ENCODE measurements at regions not wholly inside any gene's neighbourhood (a gene's known extent, or its start where the extent isn't known, plus 50 kb on each side); places are given as distances from the start of the nearest gene placed in this dataset.

DNA sequence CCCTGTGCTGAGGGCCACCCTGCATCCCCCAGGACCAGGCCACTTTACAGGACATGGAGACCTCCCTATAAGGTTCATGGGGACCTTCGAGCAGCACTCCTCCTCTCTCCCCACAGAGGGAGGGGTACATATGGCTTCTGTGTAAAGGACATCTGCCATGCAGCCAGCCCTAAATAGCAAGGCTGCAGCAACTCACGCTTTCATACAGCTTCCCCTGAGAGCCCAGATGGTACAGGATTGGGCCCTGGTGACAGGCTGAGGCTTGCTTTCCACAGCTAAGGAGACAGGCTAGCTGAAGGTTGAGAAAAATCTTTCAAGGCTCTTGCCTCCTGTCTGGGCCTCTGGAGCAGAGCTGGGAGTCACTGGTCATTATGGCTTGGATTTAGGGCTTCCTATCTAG is 147.0 kb upstream of the ZNF366 start:
- Histone ChIP-seq H3K4me3 (ENCODE audit: control insufficient read depth in 2 of 3, extremely low read depth in 1 of 3, insufficient read depth in 2 of 3, low read depth in 1 of 3, low read length in 3 of 3) (no peak overlapping the region), H3K27me3 (ENCODE audit: control insufficient read depth, extremely low read depth, insufficient read depth, low read length) (no peaks in the 10 kb centered on the region), H3K79me2 (ENCODE audit: control insufficient read depth, insufficient read depth, low read length) (no peaks in the 10 kb centered on the region), H3K9ac (ENCODE audit: control insufficient read depth, extremely low read depth, insufficient read depth, low read length) (no peak overlapping the region), H3K36me3 (ENCODE audit: control insufficient read depth in 2 of 2, extremely low read depth in 1 of 2, insufficient read depth in 2 of 2, low read length in 2 of 2) (no peaks in the 10 kb centered on the region), H2AFZ (ENCODE audit: control insufficient read depth, low read length) (no peak overlapping the region), H3K4me1 (ENCODE audit: control insufficient read depth, extremely low read depth, insufficient read depth, low read length) (no peaks in the 10 kb centered on the region), H3K27ac (ENCODE audit: control insufficient read depth, insufficient read depth, low read length) (no peak overlapping the region), H4K20me1 (ENCODE audit: control insufficient read depth, extremely low read depth, insufficient read depth, low read length) (no peaks in the 10 kb centered on the region), H3K9me1 (ENCODE audit: control insufficient read depth, extremely low read depth, insufficient read depth, low read length) (no peaks in the 10 kb centered on the region), H3K4me2 (ENCODE audit: control insufficient read depth, extremely low read depth, insufficient read depth, low read depth, low read length) (no peak overlapping the region), H3K9me3 (ENCODE audit: control insufficient read depth, low read depth, low read length) (no peaks in the 10 kb centered on the region)
- no peak for TF ChIP-seq EZH2 (IDR thresholded peaks at IDR 0.05; ENCODE audit: low read length)
- TF ChIP-seq, protein P1, sequence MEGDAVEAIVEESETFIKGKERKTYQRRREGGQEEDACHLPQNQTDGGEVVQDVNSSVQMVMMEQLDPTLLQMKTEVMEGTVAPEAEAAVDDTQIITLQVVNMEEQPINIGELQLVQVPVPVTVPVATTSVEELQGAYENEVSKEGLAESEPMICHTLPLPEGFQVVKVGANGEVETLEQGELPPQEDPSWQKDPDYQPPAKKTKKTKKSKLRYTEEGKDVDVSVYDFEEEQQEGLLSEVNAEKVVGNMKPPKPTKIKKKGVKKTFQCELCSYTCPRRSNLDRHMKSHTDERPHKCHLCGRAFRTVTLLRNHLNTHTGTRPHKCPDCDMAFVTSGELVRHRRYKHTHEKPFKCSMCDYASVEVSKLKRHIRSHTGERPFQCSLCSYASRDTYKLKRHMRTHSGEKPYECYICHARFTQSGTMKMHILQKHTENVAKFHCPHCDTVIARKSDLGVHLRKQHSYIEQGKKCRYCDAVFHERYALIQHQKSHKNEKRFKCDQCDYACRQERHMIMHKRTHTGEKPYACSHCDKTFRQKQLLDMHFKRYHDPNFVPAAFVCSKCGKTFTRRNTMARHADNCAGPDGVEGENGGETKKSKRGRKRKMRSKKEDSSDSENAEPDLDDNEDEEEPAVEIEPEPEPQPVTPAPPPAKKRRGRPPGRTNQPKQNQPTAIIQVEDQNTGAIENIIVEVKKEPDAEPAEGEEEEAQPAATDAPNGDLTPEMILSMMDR (optimal IDR thresholded peaks at IDR 0.05 in 1 of 3, IDR thresholded peaks at IDR 0.05 in 1 of 3, conservative IDR thresholded peaks at IDR 0.05 in 1 of 3; ENCODE audit: extremely low read depth in 1 of 3, insufficient read depth in 2 of 3, low read length in 3 of 3): no peak
- FAIRE-seq: no peak
- no peak for DNase-seq (ENCODE audit: low read depth, low spot score)
- dilution Hi-C loops (cut with MboI; ENCODE audit: extremely low pct_ligation_motif_present, low sequenced_read_pairs): no loop called here

DNA sequence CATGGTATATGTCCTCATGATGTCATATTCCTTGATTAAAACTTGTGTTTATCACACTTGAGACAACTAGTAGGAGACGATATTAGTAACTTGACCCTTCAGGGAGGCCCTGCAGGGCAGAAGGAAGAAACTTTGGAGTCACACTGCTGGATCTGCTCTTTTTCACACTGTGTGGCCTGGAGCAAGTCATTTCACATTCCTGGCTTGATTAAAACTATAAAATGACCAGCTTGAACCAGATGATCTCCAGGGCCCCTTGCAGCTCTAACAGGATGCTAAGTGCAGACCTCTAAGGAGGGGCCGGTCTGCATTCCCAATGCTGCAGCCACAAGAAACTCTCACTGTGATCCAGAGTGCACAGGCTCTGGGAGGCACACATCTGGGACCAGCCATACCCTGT is 146.4 kb upstream of the ZNF366 start:
- Histone ChIP-seq H3K4me3 (ENCODE audit: control insufficient read depth in 2 of 3, extremely low read depth in 1 of 3, insufficient read depth in 2 of 3, low read depth in 1 of 3, low read length in 3 of 3) (no peak overlapping the region), H3K4me1 (ENCODE audit: control insufficient read depth, extremely low read depth, insufficient read depth, low read length) (no peaks in the 10 kb centered on the region), H3K79me2 (ENCODE audit: control insufficient read depth, insufficient read depth, low read length) (no peaks in the 10 kb centered on the region), H3K4me2 (ENCODE audit: control insufficient read depth, extremely low read depth, insufficient read depth, low read depth, low read length) (no peak overlapping the region), H3K9me1 (ENCODE audit: control insufficient read depth, extremely low read depth, insufficient read depth, low read length) (no peaks in the 10 kb centered on the region), H3K9ac (ENCODE audit: control insufficient read depth, extremely low read depth, insufficient read depth, low read length) (no peak overlapping the region), H2AFZ (ENCODE audit: control insufficient read depth, low read length) (no peak overlapping the region), H3K36me3 (ENCODE audit: control insufficient read depth in 2 of 2, extremely low read depth in 1 of 2, insufficient read depth in 2 of 2, low read length in 2 of 2) (no peaks in the 10 kb centered on the region), H3K27me3 (ENCODE audit: control insufficient read depth, extremely low read depth, insufficient read depth, low read length) (no peaks in the 10 kb centered on the region), H3K27ac (ENCODE audit: control insufficient read depth, insufficient read depth, low read length) (no peak overlapping the region), H4K20me1 (ENCODE audit: control insufficient read depth, extremely low read depth, insufficient read depth, low read length) (no peaks in the 10 kb centered on the region), H3K9me3 (ENCODE audit: control insufficient read depth, low read depth, low read length) (no peaks in the 10 kb centered on the region)
- no peak for TF ChIP-seq EZH2 (IDR thresholded peaks at IDR 0.05; ENCODE audit: low read length)
- TF ChIP-seq, protein P1 (optimal IDR thresholded peaks at IDR 0.05 in 1 of 3, IDR thresholded peaks at IDR 0.05 in 1 of 3, conservative IDR thresholded peaks at IDR 0.05 in 1 of 3; ENCODE audit: extremely low read depth in 1 of 3, insufficient read depth in 2 of 3, low read length in 3 of 3): no peak
- FAIRE-seq (no peak), DNase-seq (ENCODE audit: low read depth, low spot score) (no peak)
- dilution Hi-C loops (cut with MboI; ENCODE audit: extremely low pct_ligation_motif_present, low sequenced_read_pairs): no loop called here
